HepG2 (cell line): ENCODE measurements at regions not wholly inside any gene's neighbourhood (a gene's known extent, or its start where the extent isn't known, plus 50 kb on each side); places are given as distances from the start of the nearest gene placed in this dataset.
A peak's percentile ranks its signal among the peaks of the same experiment; 100 is the strongest.

ENCODE experiments used
- ARID5B ChIP-seq: IDR thresholded peaks from 2 replicates; pipeline ENCODE4 v1.4.0; 2020; ENCODE audit warnings: mild to moderate bottlenecking, missing genetic modification reagents
- CC2D1A ChIP-seq: sonication (generic); formaldehyde crosslinking; IDR thresholded peaks from 2 replicates; pipeline ENCODE4 v1.8.1; 2023; ENCODE audit warnings: mild to moderate bottlenecking, missing genetic modification reagents
- CHD2 ChIP-seq: IDR thresholded peaks from 2 replicates; pipeline ENCODE4 v1.6.1; 2011; ENCODE audit warnings: low read depth, low read length, improper control_type of control experiment
- FOSL2 ChIP-seq: sonication (generic); formaldehyde crosslinking; IDR thresholded peaks from 2 replicates; pipeline ENCODE4 v1.4.0; 2020; ENCODE audit warnings: missing genetic modification reagents
- FOXK1 ChIP-seq: sonication (generic); formaldehyde crosslinking; IDR thresholded peaks from 2 replicates; pipeline ENCODE4 v1.4.0; 2020; ENCODE audit warnings: low read depth, missing genetic modification reagents, borderline replicate concordance
- GATAD2A ChIP-seq: IDR thresholded peaks from 2 replicates; pipeline ENCODE4 v1.6.1; 2016
- GPBP1L1 ChIP-seq: sonication (generic); formaldehyde crosslinking; IDR thresholded peaks from 2 replicates; pipeline ENCODE4 v1.5.0; 2020; ENCODE audit warnings: mild to moderate bottlenecking, missing genetic modification reagents
- HIVEP1 ChIP-seq: sonication (generic); formaldehyde crosslinking; IDR thresholded peaks from 2 replicates; pipeline ENCODE4 v1.4.0; 2020; ENCODE audit warnings: mild to moderate bottlenecking, missing genetic modification reagents
- HNF4A ChIP-seq: sonication (generic); formaldehyde crosslinking; IDR thresholded peaks from 2 replicates; pipeline ENCODE4 v1.4.0; 2020; ENCODE audit warnings: missing genetic modification reagents
- HNRNPH1 ChIP-seq: fragments of 200-400 bp; formaldehyde crosslinking; optimal IDR thresholded peaks from 2 replicates; pipeline ENCODE3; 2017; ENCODE audit warnings: mild to moderate bottlenecking, low read depth, low read length
- KDM1A ChIP-seq: IDR thresholded peaks from 2 replicates; pipeline ENCODE4 v1.6.1; 2016; ENCODE audit warnings: missing compliant biosample characterization
- KLF11 ChIP-seq: IDR thresholded peaks from 2 replicates; pipeline ENCODE4 v1.6.1; 2016; ENCODE audit warnings: missing compliant biosample characterization
- KLF13 ChIP-seq: sonication (generic); formaldehyde crosslinking; IDR thresholded peaks from 2 replicates; pipeline ENCODE4 v1.4.0; 2020; ENCODE audit warnings: mild to moderate bottlenecking, missing genetic modification reagents
- NCOA5 ChIP-seq: sonication (generic); formaldehyde crosslinking; IDR thresholded peaks from 2 replicates; pipeline ENCODE4 v1.4.0; 2020; ENCODE audit warnings: missing genetic modification reagents
- PPARG ChIP-seq: conservative IDR thresholded peaks from 2 replicates; pipeline ENCODE4 v1.6.1; 2016; ENCODE audit warnings: missing biosample characterization, missing genetic modification reagents
- SOX13 ChIP-seq, 3 experiments: fragments of 450-650 bp in 1 of 3; sonication (generic) in 1 of 3; formaldehyde crosslinking in 1 of 3; IDR thresholded peaks in 2 of 3; conservative IDR thresholded peaks in 1 of 3; 2 replicates each; pipeline versions ENCODE4 v1.5.0 to v1.6.1; 2016 to 2020; ENCODE audit warnings: antibody characterized with exemption in 1 of 3, mild to moderate bottlenecking in 1 of 3, missing compliant biosample characterization in 1 of 3, missing genetic modification reagents in 1 of 3, moderate library complexity in 1 of 3
- STAG1 ChIP-seq: sonication (generic); formaldehyde crosslinking; IDR thresholded peaks from 2 replicates; pipeline ENCODE4 v1.4.0; 2020; ENCODE audit warnings: missing genetic modification reagents
- TCF7L2 ChIP-seq: IDR thresholded peaks from 2 replicates; pipeline ENCODE4 v1.6.1; 2011; ENCODE audit warnings: mild to moderate bottlenecking, low read depth, low read length, moderate library complexity
- TEF ChIP-seq: sonication (generic); formaldehyde crosslinking; IDR thresholded peaks from 2 replicates; pipeline ENCODE4 v1.5.0; 2020; ENCODE audit warnings: missing genetic modification reagents
- TFE3 ChIP-seq: IDR thresholded peaks from 2 replicates; pipeline ENCODE4 v1.6.1; 2016
- ZNF101 ChIP-seq: sonication (generic); formaldehyde crosslinking; IDR thresholded peaks from 2 replicates; pipeline ENCODE4 v1.4.0; 2020; ENCODE audit warnings: mild to moderate bottlenecking, low read depth, missing genetic modification reagents, borderline replicate concordance
- ZNF549 ChIP-seq: sonication (generic); formaldehyde crosslinking; IDR thresholded peaks from 2 replicates; pipeline ENCODE4 v1.5.0; 2020; ENCODE audit warnings: missing genetic modification reagents
- ZNF678 ChIP-seq: sonication (generic); formaldehyde crosslinking; IDR thresholded peaks from 2 replicates; pipeline ENCODE4 v1.4.0; 2020; ENCODE audit warnings: mild to moderate bottlenecking, missing genetic modification reagents
- ZNF691 ChIP-seq: sonication (generic); formaldehyde crosslinking; IDR thresholded peaks from 2 replicates; pipeline ENCODE4 v1.4.0; 2020; ENCODE audit warnings: missing genetic modification reagents, low read depth, mild to moderate bottlenecking, borderline replicate concordance
- ZNF883 ChIP-seq: sonication (generic); formaldehyde crosslinking; IDR thresholded peaks from 2 replicates; pipeline ENCODE4 v1.5.1; 2020; ENCODE audit warnings: mild to moderate bottlenecking, missing genetic modification reagents; ENCODE audit errors: not compliant biosample characterization

- TF ChIP-seq FOXK1 (CRISPR knock-in tag) (peak; percentile 42; the same call in 1 of the 2 replicates), GPBP1L1 (CRISPR knock-in tag) (no peak), STAG1 (no peak), KDM1A (no peak), SOX13 (IDR thresholded peaks at IDR 0.05) (0 out of 2 replicates have a peak, but pooled peaks have one; percentile 50), SOX13 (CRISPR knock-in tag; conservative IDR thresholded peaks at IDR 0.05 in 1 of 2, IDR thresholded peaks at IDR 0.05 in 1 of 2) (peak in 1 of 2 experiments; percentile 89; a peak in 2 of 4 replicates), HNRNPH1 (no peak), ZNF678 (CRISPR knock-in tag) (no peak), ZNF691 (CRISPR knock-in tag) (no peak), TCF7L2 (no peak), KLF13 (CRISPR knock-in tag) (no peak), CC2D1A (CRISPR knock-in tag) (no peak), ARID5B (CRISPR knock-in tag) (peak; percentile 64), KLF11 (CRISPR knock-in tag) (no peak), ZNF101 (CRISPR knock-in tag) (no peak), NCOA5 (CRISPR knock-in tag) (no peak), GATAD2A (CRISPR knock-in tag) (peak; percentile 70), HNF4A (CRISPR knock-in tag) (peak; percentile 38), TFE3 (CRISPR knock-in tag) (0 out of 2 replicates have a peak, but pooled peaks have one; percentile 41), ZNF549 (CRISPR knock-in tag) (no peak), CHD2 (no peak), HIVEP1 (CRISPR knock-in tag) (no peak), PPARG (CRISPR knock-in tag) (peak; percentile 86), FOSL2 (peak; percentile 46), TEF (CRISPR knock-in tag) (no peak), ZNF883 (CRISPR knock-in tag) (no peak)
These were observed 321.5 kb downstream of the PCNX1 start (continued) for GRCh38 chr14:71228711-71229110.
